SK-N-SH treated with all-trans-retinoic acid at 6 μM for 48 hours (cell line): ENCODE measurements at regions not wholly inside any gene's neighbourhood (a gene's known extent, or its start where the extent isn't known, plus 50 kb on each side); places are given as distances from the start of the nearest gene placed in this dataset.

ENCODE experiments used
- ATAC-seq: fragments of 200-7000 bp; cut with Tn5 transposase; 3 replicates; pipeline ENCODE4 v1.9.1; 2020; ENCODE audit warnings: mild to moderate bottlenecking, moderate library complexity
- CSDC2 ChIP-seq: fragments of 250-450 bp; sonication (Bioruptor Pico); IDR thresholded peaks from 2 replicates; pipeline ENCODE4 v1.5.0; 2020; ENCODE audit warnings: mild to moderate bottlenecking, moderate library complexity
- GLIS3 ChIP-seq: fragments of 250-450 bp; sonication (Bioruptor Pico); IDR thresholded peaks from 2 replicates; pipeline ENCODE4 v1.5.0; 2020; ENCODE audit warnings: mild to moderate bottlenecking, moderate library complexity
- ISL1 ChIP-seq: fragments of 250-450 bp; sonication (Bioruptor Pico); IDR thresholded peaks from 2 replicates; pipeline ENCODE4 v2.1.2; 2022; ENCODE audit warnings: mild to moderate bottlenecking, moderate library complexity
- OSR1 ChIP-seq: fragments of 250-450 bp; sonication (Bioruptor Pico); IDR thresholded peaks from 2 replicates; pipeline ENCODE4 v1.8.0; 2022; ENCODE audit warnings: moderate library complexity, mild to moderate bottlenecking, inconsistent platforms
- RARB ChIP-seq: fragments of 250-450 bp; sonication (Bioruptor Pico); IDR thresholded peaks from 2 replicates; pipeline ENCODE4 v1.8.0; 2021; ENCODE audit warnings: mild to moderate bottlenecking, moderate library complexity
- SNAI2 ChIP-seq: fragments of 250-450 bp; sonication (Bioruptor Pico); IDR thresholded peaks from 2 replicates; pipeline ENCODE4 v1.5.0; 2020; ENCODE audit warnings: mild to moderate bottlenecking, moderate library complexity
- TCF4 ChIP-seq: fragments of 250-450 bp; sonication (Bioruptor Pico); IDR thresholded peaks from 2 replicates; pipeline ENCODE4 v1.8.0; 2021; ENCODE audit warnings: mild to moderate bottlenecking, moderate library complexity, borderline replicate concordance
- TOX ChIP-seq: fragments of 250-450 bp; sonication (Bioruptor Pico); IDR thresholded peaks from 2 replicates; pipeline ENCODE4 v1.8.0; 2021; ENCODE audit warnings: mild to moderate bottlenecking, moderate library complexity, borderline replicate concordance
- ZC3H10 ChIP-seq: fragments of 250-450 bp; sonication (Bioruptor Pico); IDR thresholded peaks from 2 replicates; pipeline ENCODE4 v1.5.1; 2021; ENCODE audit warnings: mild to moderate bottlenecking, moderate library complexity
- ZFP3 ChIP-seq: fragments of 250-450 bp; sonication (Bioruptor Pico); IDR thresholded peaks from 2 replicates; pipeline ENCODE4 v1.5.0; 2020; ENCODE audit warnings: mild to moderate bottlenecking, moderate library complexity
- ZFP30 ChIP-seq: fragments of 450-650 bp; formaldehyde crosslinking; IDR thresholded peaks from 2 replicates; pipeline ENCODE4 v1.5.0; 2022; ENCODE audit warnings: mild to moderate bottlenecking, moderate library complexity
- ZNF70 ChIP-seq: fragments of 450-650 bp; formaldehyde crosslinking; IDR thresholded peaks from 2 replicates; pipeline ENCODE4 v1.5.0; 2020; ENCODE audit warnings: mild to moderate bottlenecking, moderate library complexity
- ZNF8 ChIP-seq: fragments of 450-650 bp; formaldehyde crosslinking; IDR thresholded peaks from 2 replicates; pipeline ENCODE4 v1.5.0; 2020; ENCODE audit warnings: mild to moderate bottlenecking, moderate library complexity
- TF ChIP-seq, protein P1 (sequence below): fragments of 250-450 bp; sonication (Bioruptor Pico); IDR thresholded peaks from 2 replicates; pipeline ENCODE4 v1.5.0; 2020; ENCODE audit warnings: mild to moderate bottlenecking, moderate library complexity
- TF ChIP-seq, protein P2 (sequence below): fragments of 250-450 bp; sonication (Bioruptor Pico); IDR thresholded peaks from 2 replicates; pipeline ENCODE4 v1.5.1; 2020; ENCODE audit warnings: low read depth, mild to moderate bottlenecking, moderate library complexity
- TF ChIP-seq, protein P3 (sequence below): fragments of 250-450 bp; sonication (Bioruptor Pico); IDR thresholded peaks from 2 replicates; pipeline ENCODE4 v1.8.0; 2021; ENCODE audit warnings: low read depth, mild to moderate bottlenecking, moderate library complexity, borderline replicate concordance
- TF ChIP-seq, protein P4 (sequence below): fragments of 250-450 bp; sonication (Bioruptor Pico); IDR thresholded peaks from 2 replicates; pipeline ENCODE4 v1.5.1; 2021; ENCODE audit warnings: mild to moderate bottlenecking, moderate library complexity

DNA sequence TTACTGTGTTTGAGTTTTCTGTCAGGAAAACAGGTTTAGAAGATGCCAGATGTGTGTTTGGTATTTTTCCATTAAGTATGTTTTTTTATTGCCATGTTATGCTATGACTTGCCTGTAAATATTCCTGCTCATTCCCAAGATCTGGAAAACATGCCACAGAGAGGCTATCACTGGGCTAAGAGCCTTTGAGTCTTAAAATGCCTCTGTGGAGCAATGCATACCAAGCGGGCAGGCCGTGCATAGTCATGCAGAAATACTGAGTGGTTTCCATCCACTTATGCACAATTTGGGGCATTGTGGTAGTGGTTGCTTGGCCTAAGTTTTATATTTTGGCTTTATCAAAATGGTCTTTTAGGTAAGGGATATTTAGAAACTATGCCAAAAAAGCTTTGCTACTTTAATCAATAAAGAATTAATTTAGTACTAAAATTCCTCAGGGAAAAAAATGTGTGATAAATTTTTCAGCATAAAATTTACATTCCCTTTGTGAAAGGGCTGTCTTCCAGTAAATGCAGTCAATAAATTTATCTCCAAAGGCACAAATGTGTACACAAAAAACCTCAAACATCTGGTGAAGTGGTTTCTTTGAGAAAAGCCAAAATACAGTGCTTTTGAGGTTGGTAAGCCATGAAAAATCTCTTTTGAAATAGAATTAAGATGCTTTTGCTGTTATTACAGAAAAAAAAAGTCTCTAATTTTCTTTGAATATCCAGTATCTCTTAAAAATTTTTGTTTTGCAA, 341.3 kb upstream of the FBXO33 start:
- no peak for ATAC-seq
- TF ChIP-seq ZFP30 (no peak), RARB (CRISPR knock-in tag) (no peak), ZNF8 (CRISPR knock-in tag) (no peak), ZNF70 (CRISPR knock-in tag) (no peak), SNAI2 (no peak), TCF4 (CRISPR knock-in tag) (no peak), ZFP3 (CRISPR knock-in tag) (no peak)
- TF ChIP-seq, protein P1, sequence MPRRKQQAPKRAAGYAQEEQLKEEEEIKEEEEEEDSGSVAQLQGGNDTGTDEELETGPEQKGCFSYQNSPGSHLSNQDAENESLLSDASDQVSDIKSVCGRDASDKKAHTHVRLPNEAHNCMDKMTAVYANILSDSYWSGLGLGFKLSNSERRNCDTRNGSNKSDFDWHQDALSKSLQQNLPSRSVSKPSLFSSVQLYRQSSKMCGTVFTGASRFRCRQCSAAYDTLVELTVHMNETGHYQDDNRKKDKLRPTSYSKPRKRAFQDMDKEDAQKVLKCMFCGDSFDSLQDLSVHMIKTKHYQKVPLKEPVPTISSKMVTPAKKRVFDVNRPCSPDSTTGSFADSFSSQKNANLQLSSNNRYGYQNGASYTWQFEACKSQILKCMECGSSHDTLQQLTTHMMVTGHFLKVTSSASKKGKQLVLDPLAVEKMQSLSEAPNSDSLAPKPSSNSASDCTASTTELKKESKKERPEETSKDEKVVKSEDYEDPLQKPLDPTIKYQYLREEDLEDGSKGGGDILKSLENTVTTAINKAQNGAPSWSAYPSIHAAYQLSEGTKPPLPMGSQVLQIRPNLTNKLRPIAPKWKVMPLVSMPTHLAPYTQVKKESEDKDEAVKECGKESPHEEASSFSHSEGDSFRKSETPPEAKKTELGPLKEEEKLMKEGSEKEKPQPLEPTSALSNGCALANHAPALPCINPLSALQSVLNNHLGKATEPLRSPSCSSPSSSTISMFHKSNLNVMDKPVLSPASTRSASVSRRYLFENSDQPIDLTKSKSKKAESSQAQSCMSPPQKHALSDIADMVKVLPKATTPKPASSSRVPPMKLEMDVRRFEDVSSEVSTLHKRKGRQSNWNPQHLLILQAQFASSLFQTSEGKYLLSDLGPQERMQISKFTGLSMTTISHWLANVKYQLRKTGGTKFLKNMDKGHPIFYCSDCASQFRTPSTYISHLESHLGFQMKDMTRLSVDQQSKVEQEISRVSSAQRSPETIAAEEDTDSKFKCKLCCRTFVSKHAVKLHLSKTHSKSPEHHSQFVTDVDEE = no peak
- TF ChIP-seq, protein P2, sequence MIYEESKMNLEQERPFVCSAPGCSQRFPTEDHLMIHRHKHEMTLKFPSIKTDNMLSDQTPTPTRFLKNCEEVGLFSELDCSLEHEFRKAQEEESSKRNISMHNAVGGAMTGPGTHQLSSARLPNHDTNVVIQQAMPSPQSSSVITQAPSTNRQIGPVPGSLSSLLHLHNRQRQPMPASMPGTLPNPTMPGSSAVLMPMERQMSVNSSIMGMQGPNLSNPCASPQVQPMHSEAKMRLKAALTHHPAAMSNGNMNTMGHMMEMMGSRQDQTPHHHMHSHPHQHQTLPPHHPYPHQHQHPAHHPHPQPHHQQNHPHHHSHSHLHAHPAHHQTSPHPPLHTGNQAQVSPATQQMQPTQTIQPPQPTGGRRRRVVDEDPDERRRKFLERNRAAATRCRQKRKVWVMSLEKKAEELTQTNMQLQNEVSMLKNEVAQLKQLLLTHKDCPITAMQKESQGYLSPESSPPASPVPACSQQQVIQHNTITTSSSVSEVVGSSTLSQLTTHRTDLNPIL (CRISPR knock-in tag) = no peak

DNA sequence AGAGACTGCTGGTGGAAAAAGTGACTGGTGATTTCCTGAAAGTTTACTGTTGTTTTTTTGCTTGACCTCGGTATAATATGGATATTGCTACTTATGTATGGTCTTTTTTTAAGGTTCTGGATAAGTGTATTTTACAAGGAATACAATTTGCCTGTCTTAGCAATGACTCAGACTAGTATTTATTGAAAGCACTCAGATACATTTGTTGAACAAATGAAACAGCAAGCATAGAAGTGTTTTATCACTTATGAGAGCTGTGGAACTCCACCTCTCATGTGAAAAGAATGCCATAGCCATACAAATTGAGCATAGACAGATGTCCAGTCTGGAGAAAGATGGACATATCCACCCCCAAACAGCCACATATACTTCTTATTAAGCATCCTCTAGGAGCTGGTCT, 340.4 kb upstream of the FBXO33 start:
- no peak for ATAC-seq
- TF ChIP-seq GLIS3 (no peak), TOX (CRISPR knock-in tag) (no peak), TCF4 (CRISPR knock-in tag) (no peak), OSR1 (CRISPR knock-in tag) (no peak)
- TF ChIP-seq, protein P2 (CRISPR knock-in tag) = no peak

GRCh38 chr14:39768589-39768988, 336.4 kb upstream of the FBXO33 start:
- no peak for ATAC-seq
- TF ChIP-seq TOX (CRISPR knock-in tag) (no peak), GLIS3 (no peak), RARB (CRISPR knock-in tag) (no peak), OSR1 (CRISPR knock-in tag) (no peak), ZNF70 (CRISPR knock-in tag) (no peak), ZC3H10 (CRISPR knock-in tag) (no peak), ISL1 (no peak)
- TF ChIP-seq, protein P3, sequence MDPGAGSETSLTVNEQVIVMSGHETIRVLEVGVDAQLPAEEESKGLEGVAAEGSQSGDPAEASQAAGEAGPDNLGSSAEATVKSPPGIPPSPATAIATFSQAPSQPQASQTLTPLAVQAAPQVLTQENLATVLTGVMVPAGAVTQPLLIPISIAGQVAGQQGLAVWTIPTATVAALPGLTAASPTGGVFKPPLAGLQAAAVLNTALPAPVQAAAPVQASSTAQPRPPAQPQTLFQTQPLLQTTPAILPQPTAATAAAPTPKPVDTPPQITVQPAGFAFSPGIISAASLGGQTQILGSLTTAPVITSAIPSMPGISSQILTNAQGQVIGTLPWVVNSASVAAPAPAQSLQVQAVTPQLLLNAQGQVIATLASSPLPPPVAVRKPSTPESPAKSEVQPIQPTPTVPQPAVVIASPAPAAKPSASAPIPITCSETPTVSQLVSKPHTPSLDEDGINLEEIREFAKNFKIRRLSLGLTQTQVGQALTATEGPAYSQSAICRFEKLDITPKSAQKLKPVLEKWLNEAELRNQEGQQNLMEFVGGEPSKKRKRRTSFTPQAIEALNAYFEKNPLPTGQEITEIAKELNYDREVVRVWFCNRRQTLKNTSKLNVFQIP (CRISPR knock-in tag) = no peak

DNA sequence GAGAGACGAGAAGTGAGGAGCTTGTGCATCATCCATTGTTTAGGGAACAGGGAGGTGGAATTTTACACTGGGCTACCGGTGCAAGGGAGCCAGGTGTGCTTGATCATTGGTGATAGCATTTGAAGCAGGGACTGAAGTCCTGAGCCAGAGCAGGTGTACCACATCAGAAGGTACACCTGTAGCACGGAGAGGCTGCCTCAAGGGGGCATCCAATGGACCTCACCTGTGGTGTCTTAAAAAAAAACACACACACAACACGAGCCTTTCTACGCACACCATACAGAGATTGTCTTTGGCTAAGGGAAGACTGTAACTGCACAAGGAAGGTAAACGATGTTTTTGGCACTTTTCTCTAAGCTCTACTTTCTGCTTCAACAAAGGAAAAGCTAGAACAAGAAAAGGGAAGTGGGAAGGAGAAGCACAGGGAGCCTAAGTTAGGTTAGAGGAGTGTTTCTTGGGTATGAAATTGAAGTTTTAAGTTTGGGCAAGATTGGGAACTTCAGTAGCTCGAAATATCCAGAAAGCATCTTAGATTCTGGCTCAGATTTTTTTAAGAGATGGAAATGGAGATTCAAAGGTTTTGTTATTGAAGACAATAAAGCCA, 334.3 kb upstream of the FBXO33 start:
- ATAC-seq = no peak
- TF ChIP-seq, protein P2 (CRISPR knock-in tag) = no peak
- no peak for TF ChIP-seq CSDC2 (CRISPR knock-in tag)
- no peak for TF ChIP-seq ZFP30
- no peak for TF ChIP-seq ZFP3 (CRISPR knock-in tag)
- TF ChIP-seq OSR1 (CRISPR knock-in tag) = no peak
- TF ChIP-seq, protein P4, sequence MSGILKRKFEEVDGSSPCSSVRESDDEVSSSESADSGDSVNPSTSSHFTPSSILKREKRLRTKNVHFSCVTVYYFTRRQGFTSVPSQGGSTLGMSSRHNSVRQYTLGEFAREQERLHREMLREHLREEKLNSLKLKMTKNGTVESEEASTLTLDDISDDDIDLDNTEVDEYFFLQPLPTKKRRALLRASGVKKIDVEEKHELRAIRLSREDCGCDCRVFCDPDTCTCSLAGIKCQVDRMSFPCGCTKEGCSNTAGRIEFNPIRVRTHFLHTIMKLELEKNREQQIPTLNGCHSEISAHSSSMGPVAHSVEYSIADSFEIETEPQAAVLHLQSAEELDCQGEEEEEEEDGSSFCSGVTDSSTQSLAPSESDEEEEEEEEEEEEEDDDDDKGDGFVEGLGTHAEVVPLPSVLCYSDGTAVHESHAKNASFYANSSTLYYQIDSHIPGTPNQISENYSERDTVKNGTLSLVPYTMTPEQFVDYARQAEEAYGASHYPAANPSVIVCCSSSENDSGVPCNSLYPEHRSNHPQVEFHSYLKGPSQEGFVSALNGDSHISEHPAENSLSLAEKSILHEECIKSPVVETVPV = no peak
